BJ (cell line): ENCODE measurements at regions not wholly inside any gene's neighbourhood (a gene's known extent, or its start where the extent isn't known, plus 50 kb on each side); places are given as distances from the start of the nearest gene placed in this dataset.

Experiments used
- CTCF ChIA-PET: fragments of 350-600 bp; formaldehyde crosslinking; extraction: SDS; loops from one replicate; lab custom pipeline; 2021; ENCODE audit warnings: antibody characterized with exemption, inconsistent platforms; lab: Yijun Ruan, JAX
- POLR2A ChIA-PET: fragments of 300-600 bp; sonication (Branson Sonifier 250); formaldehyde crosslinking; extraction: SDS; loops from one replicate; lab custom pipeline; 2021; ENCODE audit warnings: antibody characterized with exemption; lab: Charles Lee
- DNase-seq: peaks from one replicate; pipeline ENCODE4 v3.0.0-alpha.2; 2011; ENCODE audit warnings: low read depth
- H3K27me3 ChIP-seq: 2 replicates; pipeline ENCODE4 v1.6.0; 2011; ENCODE audit warnings: low read length; ENCODE audit not compliant: control insufficient read depth, insufficient read depth
- H3K36me3 ChIP-seq: 2 replicates; pipeline ENCODE4 v1.5.1; 2011; ENCODE audit warnings: low read length; ENCODE audit not compliant: control insufficient read depth, insufficient read depth
- H3K4me3 ChIP-seq: 2 replicates; pipeline ENCODE4 v1.5.1; 2011; ENCODE audit warnings: low read depth, mild to moderate bottlenecking, control low read depth, low read length
- TF ChIP-seq, protein P1 (sequence below): IDR thresholded peaks from 2 replicates; pipeline ENCODE4 v1.5.1; 2011; ENCODE audit warnings: low read depth, mild to moderate bottlenecking, control low read depth, inconsistent platforms, low read length, moderate library complexity; ENCODE audit not compliant: insufficient read depth

DNA sequence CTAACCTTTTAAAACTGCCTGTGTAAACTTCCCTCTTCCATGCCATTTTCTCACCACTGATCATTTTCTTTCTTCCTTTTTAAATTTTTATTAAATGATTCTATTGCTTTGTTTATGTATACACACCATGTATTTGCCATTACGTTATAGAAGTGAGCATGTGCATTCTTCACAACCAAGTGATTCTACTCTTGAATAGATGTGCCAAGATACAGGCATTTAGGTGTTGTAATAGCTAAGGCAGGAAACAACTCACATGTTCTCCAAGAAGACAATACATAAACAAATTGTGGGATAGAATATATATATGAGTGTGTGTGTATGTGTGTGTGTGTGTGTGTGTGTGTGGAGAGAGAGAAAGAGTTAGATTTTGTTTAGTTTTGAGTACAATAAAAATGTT lies 202.6 kb upstream of the SEMA3E start:
- CTCF ChIA-PET = no interaction called here
- no peak for DNase-seq

GRCh38 chr7:83850941-83851340 lies 202.0 kb upstream of the SEMA3E start:
- TF ChIP-seq, protein P1, sequence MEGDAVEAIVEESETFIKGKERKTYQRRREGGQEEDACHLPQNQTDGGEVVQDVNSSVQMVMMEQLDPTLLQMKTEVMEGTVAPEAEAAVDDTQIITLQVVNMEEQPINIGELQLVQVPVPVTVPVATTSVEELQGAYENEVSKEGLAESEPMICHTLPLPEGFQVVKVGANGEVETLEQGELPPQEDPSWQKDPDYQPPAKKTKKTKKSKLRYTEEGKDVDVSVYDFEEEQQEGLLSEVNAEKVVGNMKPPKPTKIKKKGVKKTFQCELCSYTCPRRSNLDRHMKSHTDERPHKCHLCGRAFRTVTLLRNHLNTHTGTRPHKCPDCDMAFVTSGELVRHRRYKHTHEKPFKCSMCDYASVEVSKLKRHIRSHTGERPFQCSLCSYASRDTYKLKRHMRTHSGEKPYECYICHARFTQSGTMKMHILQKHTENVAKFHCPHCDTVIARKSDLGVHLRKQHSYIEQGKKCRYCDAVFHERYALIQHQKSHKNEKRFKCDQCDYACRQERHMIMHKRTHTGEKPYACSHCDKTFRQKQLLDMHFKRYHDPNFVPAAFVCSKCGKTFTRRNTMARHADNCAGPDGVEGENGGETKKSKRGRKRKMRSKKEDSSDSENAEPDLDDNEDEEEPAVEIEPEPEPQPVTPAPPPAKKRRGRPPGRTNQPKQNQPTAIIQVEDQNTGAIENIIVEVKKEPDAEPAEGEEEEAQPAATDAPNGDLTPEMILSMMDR = no peak
- H3K4me3 ChIP-seq = no peak overlapping the region
- CTCF ChIA-PET = no interaction called here
- DNase-seq = no peak
- no peaks in the 10 kb centered on the region for H3K36me3 ChIP-seq
- POLR2A ChIA-PET = no interaction called here
- H3K27me3 ChIP-seq = no peaks in the 10 kb centered on the region

More for the DNA sequence above, 202.6 kb upstream of the SEMA3E start:
- TF ChIP-seq, protein P1 = no peak
- H3K36me3 ChIP-seq = no peaks in the 10 kb centered on the region
- POLR2A ChIA-PET = no interaction called here
- H3K4me3 ChIP-seq = no peak overlapping the region
- H3K27me3 ChIP-seq = no peaks in the 10 kb centered on the region

GRCh38 chr7:83850125-83850524 lies 201.2 kb upstream of the SEMA3E start:
- Histone ChIP-seq H3K27me3 (no peaks in the 10 kb centered on the region), H3K36me3 (no peaks in the 10 kb centered on the region), H3K4me3 (no peak overlapping the region)
- ChIA-PET POLR2A (no interaction called here), CTCF (no interaction called here)
- no peak for DNase-seq
- TF ChIP-seq, protein P1 = no peak

GRCh38 chr7:83849131-83849530 lies 200.2 kb upstream of the SEMA3E start:
- no peak overlapping the region for H3K4me3 ChIP-seq
- POLR2A ChIA-PET = no interaction called here
- TF ChIP-seq, protein P1 = no peak
- CTCF ChIA-PET = interaction anchor here (1.0 kb wide), 1 partner anchor 424 kb away, joined by 3 read pairs; no protein-coding TSS in a partner anchor
- H3K36me3 ChIP-seq = no peaks in the 10 kb centered on the region
- no peaks in the 10 kb centered on the region for H3K27me3 ChIP-seq
- DNase-seq = peak; percentile 66

DNA sequence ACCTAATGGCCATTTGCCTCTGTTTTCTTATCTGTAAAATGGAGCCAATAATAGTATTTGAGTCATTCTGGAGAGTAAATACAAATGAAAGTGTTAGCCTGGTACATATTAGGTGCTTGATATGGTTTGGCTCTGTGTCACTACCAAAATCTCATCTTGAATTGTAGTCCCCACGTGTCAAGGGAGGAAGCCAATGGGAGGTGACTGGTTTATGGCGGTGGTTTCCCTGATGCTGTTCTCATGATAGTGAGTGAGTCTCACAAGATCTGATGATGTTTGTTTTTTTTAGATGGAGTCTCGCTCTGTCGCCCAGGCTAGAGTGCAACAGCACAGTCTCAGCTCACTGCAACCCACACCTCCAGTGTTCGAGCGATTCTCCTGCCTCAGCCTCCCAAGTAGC lies 194.0 kb upstream of the SEMA3E start:
- Histone ChIP-seq H3K27me3 (no peaks in the 10 kb centered on the region), H3K4me3 (no peak overlapping the region), H3K36me3 (no peaks in the 10 kb centered on the region)
- no peak for DNase-seq
- POLR2A ChIA-PET = no interaction called here
- CTCF ChIA-PET = no interaction called here
- TF ChIP-seq, protein P1 = no peak
